ENCODE measurements at regions not wholly inside any gene's neighbourhood (a gene's known extent, or its start where the extent isn't known, plus 50 kb on each side); places are given as distances from the start of the nearest gene placed in this dataset.

DNA sequence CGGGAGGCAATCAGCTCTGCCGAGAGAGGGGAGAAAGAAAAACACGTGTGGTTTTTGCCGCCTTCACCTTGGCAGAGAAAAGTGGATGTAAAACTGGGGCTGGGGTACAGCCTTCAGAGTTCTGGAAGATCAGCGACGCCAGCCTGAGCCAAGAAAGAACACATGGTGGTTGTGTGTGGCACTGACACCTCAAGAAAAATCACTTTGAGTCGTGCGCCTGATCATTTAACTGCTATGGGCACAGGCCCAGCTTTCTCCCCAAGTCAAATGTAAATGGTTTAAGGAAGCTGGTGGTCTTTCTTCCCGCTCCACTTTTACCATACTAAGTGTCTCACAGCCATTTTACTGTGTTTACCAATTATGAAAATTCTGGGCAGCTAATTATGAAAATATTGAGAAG is 461.8 kb upstream of the SOX9 start:
- intact Hi-C loops (cut with DNase I): no loop called here
- H3K27ac ChIP-seq (ENCODE audit: low read depth in 2 of 2, low read length in 2 of 2): no peak overlapping the region
- no peaks in the 10 kb centered on the region for H3K9me3 ChIP-seq (ENCODE audit: control insufficient read depth in 2 of 3, insufficient read depth in 1 of 3, low read length in 3 of 3)
- no peak for DNase-seq
- TF ChIP-seq CTCF (IDR thresholded peaks at IDR 0.05; ENCODE audit: borderline replicate concordance, extremely low read depth, insufficient read depth): no peak
- no peaks in the 10 kb centered on the region for H3K4me1 ChIP-seq (ENCODE audit: control insufficient read depth in 2 of 3, insufficient read depth in 2 of 3, low read depth in 1 of 3, low read length in 3 of 3)
- H3K9ac ChIP-seq (ENCODE audit: low read length in 3 of 3): no peak overlapping the region
- H3K36me3 ChIP-seq (ENCODE audit: control insufficient read depth in 2 of 3, insufficient read depth in 3 of 3, low read length in 3 of 3): no peaks in the 10 kb centered on the region
- H3K27me3 ChIP-seq (ENCODE audit: control insufficient read depth, insufficient read depth, low read length): no peaks in the 10 kb centered on the region
- no peak overlapping the region for H3K4me3 ChIP-seq (ENCODE audit: low read length in 3 of 3)
- FAIRE-seq: no peak

DNA sequence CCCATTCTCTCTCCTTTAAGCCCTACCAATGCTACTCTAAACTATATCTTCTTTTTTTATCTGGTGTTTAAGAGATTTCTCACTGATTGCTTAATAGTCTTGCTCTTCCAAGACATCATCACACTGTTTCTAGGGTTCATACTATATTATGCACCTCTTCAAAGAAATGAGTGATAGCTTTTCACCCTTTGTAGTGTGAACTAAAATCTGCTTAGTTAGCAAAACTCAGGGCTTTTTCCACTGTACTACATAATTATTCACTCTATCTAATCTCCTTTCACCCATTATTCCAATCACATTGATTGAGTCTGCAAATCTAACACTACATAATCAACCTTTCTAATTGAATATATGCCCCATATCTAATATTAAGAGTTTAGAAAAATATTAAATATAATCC is 456.0 kb upstream of the SOX9 start:
- Histone ChIP-seq H3K27me3 (ENCODE audit: control insufficient read depth, insufficient read depth, low read length) (no peaks in the 10 kb centered on the region), H3K9ac (ENCODE audit: low read length in 3 of 3) (no peak overlapping the region), H3K9me3 (ENCODE audit: control insufficient read depth in 2 of 3, insufficient read depth in 1 of 3, low read length in 3 of 3) (no peaks in the 10 kb centered on the region), H3K36me3 (ENCODE audit: control insufficient read depth in 2 of 3, insufficient read depth in 3 of 3, low read length in 3 of 3) (no peaks in the 10 kb centered on the region), H3K4me1 (ENCODE audit: control insufficient read depth in 2 of 3, insufficient read depth in 2 of 3, low read depth in 1 of 3, low read length in 3 of 3) (no peaks in the 10 kb centered on the region), H3K4me3 (ENCODE audit: low read length in 3 of 3) (no peak overlapping the region), H3K27ac (ENCODE audit: low read depth in 2 of 2, low read length in 2 of 2) (no peak overlapping the region)
- DNase-seq: no peak
- no peak for TF ChIP-seq CTCF (IDR thresholded peaks at IDR 0.05; ENCODE audit: borderline replicate concordance, extremely low read depth, insufficient read depth)
- FAIRE-seq: no peak
- intact Hi-C loops (cut with DNase I): no loop called here

DNA sequence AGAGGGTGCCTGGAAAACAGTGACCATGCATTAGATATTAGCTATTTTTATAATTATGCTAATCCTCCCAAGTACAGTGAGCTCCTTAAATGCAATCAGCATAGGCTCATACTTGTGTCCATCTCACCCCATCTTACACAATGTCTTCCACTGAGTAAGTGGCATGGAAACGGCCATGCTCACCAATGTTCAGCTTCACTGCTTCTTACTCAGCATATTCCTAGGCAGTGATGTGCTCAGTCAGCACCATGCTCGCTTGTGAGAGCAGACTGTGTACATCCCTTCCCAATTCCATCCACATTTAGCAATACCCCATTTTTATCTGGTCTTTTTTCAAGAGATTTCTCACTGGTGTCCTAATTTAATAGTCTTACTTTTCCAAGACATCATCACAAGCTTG is 454.8 kb upstream of the SOX9 start:
- DNase-seq (peak in 1 of 5 donors; percentile 3), FAIRE-seq (no peak)
- no peak for TF ChIP-seq CTCF (IDR thresholded peaks at IDR 0.05; ENCODE audit: borderline replicate concordance, extremely low read depth, insufficient read depth)
- Histone ChIP-seq H3K27me3 (ENCODE audit: control insufficient read depth, insufficient read depth, low read length) (no peaks in the 10 kb centered on the region), H3K36me3 (ENCODE audit: control insufficient read depth in 2 of 3, insufficient read depth in 3 of 3, low read length in 3 of 3) (no peaks in the 10 kb centered on the region), H3K9me3 (ENCODE audit: control insufficient read depth in 2 of 3, insufficient read depth in 1 of 3, low read length in 3 of 3) (no peaks in the 10 kb centered on the region), H3K4me3 (ENCODE audit: low read length in 3 of 3) (no peak overlapping the region), H3K4me1 (ENCODE audit: control insufficient read depth in 2 of 3, insufficient read depth in 2 of 3, low read depth in 1 of 3, low read length in 3 of 3) (no peaks in the 10 kb centered on the region), H3K27ac (ENCODE audit: low read depth in 2 of 2, low read length in 2 of 2) (no peak overlapping the region), H3K9ac (ENCODE audit: low read length in 3 of 3) (no peak overlapping the region)
- intact Hi-C loops (cut with DNase I): no loop called here

GRCh38 chr17:71667661-71668060 is 453.2 kb upstream of the SOX9 start:
- no peak for FAIRE-seq
- H3K27ac ChIP-seq (ENCODE audit: low read depth in 2 of 2, low read length in 2 of 2): no peak overlapping the region
- no peak overlapping the region for H3K4me3 ChIP-seq (ENCODE audit: low read length in 3 of 3)
- no peaks in the 10 kb centered on the region for H3K4me1 ChIP-seq (ENCODE audit: control insufficient read depth in 2 of 3, insufficient read depth in 2 of 3, low read depth in 1 of 3, low read length in 3 of 3)
- H3K36me3 ChIP-seq (ENCODE audit: control insufficient read depth in 2 of 3, insufficient read depth in 3 of 3, low read length in 3 of 3): no peaks in the 10 kb centered on the region
- DNase-seq: no peak
- H3K9me3 ChIP-seq (ENCODE audit: control insufficient read depth in 2 of 3, insufficient read depth in 1 of 3, low read length in 3 of 3): peaks cover 0 to 4% (median 0%) of the 10 kb centered on the region in 3 donors
- no peak for TF ChIP-seq CTCF (IDR thresholded peaks at IDR 0.05; ENCODE audit: borderline replicate concordance, extremely low read depth, insufficient read depth)
- H3K9ac ChIP-seq (ENCODE audit: low read length in 3 of 3): no peak overlapping the region
- intact Hi-C loops (cut with DNase I): no loop called here
- H3K27me3 ChIP-seq (ENCODE audit: control insufficient read depth, insufficient read depth, low read length): no peaks in the 10 kb centered on the region

Measured in kidney (tissue), 13 donors.